ENCODE measurements at regions not wholly inside any gene's neighbourhood (a gene's known extent, or its start where the extent isn't known, plus 50 kb on each side); places are given as distances from the start of the nearest gene placed in this dataset.
"Not testable (repeated sequence)": the region's sequence is repeated elsewhere in the genome, so short reads cannot be mapped to it uniquely, and the experiment has no call there.

DNA sequence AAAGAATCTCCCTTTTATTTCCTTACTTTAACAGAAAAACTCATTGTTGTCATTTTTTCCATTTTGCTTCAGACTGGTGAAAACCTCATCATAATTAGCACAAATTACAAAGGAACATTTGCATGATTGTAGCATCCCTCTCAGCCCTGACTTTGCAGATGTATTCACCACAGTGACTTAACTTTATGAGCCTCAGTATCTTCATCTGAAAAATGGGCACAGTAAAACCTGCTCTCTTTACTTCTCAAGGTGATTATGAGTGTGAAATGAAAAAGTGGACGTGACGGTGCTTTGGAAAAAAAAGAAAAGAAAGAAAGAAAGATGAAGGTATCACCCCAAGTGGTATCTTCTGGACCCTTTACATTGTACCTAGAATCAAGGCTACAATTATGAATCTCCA, 193.4 kb upstream of the TOX3 start:
- CTCF ChIA-PET (ENCODE audit: partially characterized antibody): no interaction called here
- POLR2A ChIA-PET (ENCODE audit: partially characterized antibody): no interaction called here

DNA sequence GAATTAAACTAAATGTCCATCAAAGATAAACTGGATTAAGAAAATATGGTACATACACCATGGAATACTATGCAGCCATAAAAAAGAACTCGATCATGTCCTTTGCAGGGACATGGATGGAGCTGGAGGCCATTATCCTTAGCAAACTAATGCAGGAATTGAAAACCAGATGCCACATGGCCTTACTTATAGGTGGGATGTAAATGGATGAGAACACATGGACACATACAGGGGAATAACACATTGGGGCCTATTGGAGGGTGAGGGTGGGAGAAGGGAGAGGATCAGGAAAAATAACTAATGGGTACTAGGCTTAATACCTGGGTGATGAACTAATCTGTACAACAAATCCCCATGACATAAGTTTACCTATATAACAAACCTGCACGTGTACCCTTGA, 192.0 kb upstream of the TOX3 start:
- H3K9me3 ChIP-seq (ENCODE audit: control insufficient read depth in 1 of 2, low read length in 2 of 2); H3K4me1 Mint-ChIP-seq; H3K27me3 Mint-ChIP-seq; DNase-seq; H3K36me3 Mint-ChIP-seq; H3K4me3 Mint-ChIP-seq; H3K9me3 Mint-ChIP-seq; H3K4me1 ChIP-seq (ENCODE audit: insufficient read depth, low read length); H3K27me3 ChIP-seq (ENCODE audit: insufficient read depth, low read length); H3K4me3 ChIP-seq (ENCODE audit: low read length in 2 of 2); POLR2A ChIA-PET (ENCODE audit: partially characterized antibody); H3K27ac ChIP-seq (ENCODE audit: low read depth, low read length); intact Hi-C loops (cut with micrococcal nuclease); H3K36me3 ChIP-seq (ENCODE audit: insufficient read depth, low read length); CTCF ChIA-PET (ENCODE audit: partially characterized antibody): not testable (repeated sequence)
- peak overlapping the region in 1 of 7 donors; percentile 40 for H3K27ac Mint-ChIP-seq

More for the DNA sequence above, 193.4 kb upstream of the TOX3 start:
- H3K27ac Mint-ChIP-seq: no peak overlapping the region
- no peak overlapping the region for H3K27ac ChIP-seq (ENCODE audit: low read depth, low read length)
- no peaks in the 10 kb centered on the region for H3K36me3 ChIP-seq (ENCODE audit: insufficient read depth, low read length)
- H3K27me3 ChIP-seq (ENCODE audit: insufficient read depth, low read length): no peaks in the 10 kb centered on the region
- peaks cover 0 to 4% of the 10 kb centered on the region in 2 donors for H3K9me3 ChIP-seq (ENCODE audit: control insufficient read depth in 1 of 2, low read length in 2 of 2)
- peaks cover 0 to 1% (median 0%) of the 10 kb centered on the region in 4 donors for H3K4me1 Mint-ChIP-seq
- no peak overlapping the region for H3K4me3 ChIP-seq (ENCODE audit: low read length in 2 of 2)
- H3K4me1 ChIP-seq (ENCODE audit: insufficient read depth, low read length): no peaks in the 10 kb centered on the region
- H3K27me3 Mint-ChIP-seq: peaks cover 0 to 4% of the 10 kb centered on the region in 2 donors
- intact Hi-C loops (cut with micrococcal nuclease): no loop called here
- H3K36me3 Mint-ChIP-seq: no peaks in the 10 kb centered on the region
- peaks cover 0 to 9% (median 4%) of the 10 kb centered on the region in 8 donors for H3K9me3 Mint-ChIP-seq
- DNase-seq: no peak
- no peak overlapping the region for H3K4me3 Mint-ChIP-seq

DNA sequence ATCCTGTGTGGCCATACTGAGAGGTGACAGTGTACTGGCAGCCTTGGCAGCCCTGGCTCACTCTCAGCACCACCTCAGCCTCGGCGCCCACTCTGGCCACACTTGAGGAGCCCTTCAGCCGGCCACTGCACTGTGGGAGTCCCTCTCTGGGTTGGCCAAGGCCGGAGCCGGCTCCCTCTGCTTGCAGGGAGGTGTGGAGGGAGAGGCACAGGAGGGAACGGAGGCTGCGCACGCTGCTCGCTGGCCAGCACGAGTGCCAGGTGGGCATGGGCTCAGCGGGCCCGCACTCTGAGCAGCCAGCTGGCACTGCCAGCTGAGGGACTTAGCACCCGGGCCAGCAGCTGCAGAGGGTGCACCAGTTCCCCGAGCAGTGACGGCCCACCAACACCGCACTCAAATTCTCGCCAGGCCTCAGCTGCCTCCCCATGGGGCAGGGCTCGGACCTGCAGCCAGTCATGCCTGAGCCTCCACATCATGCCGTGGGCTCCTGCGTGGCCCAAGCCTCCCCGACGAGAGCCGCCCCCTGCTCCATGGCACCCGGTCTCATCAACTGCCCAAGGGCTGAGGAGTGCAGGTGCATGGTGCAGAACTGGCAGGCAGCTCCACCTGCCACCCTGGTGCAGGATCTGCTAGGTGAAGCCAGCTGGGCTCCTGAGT, 184.4 kb upstream of the TOX3 start:
- ChIA-PET POLR2A (ENCODE audit: partially characterized antibody) (no interaction called here), CTCF (ENCODE audit: partially characterized antibody) (no interaction called here)
- Mint-ChIP-seq H3K9me3 (peaks cover 0 to 18% (median 5%) of the 10 kb centered on the region in 8 donors), H3K36me3 (no peaks in the 10 kb centered on the region), H3K4me3 (no peak overlapping the region), H3K27ac (no peak overlapping the region), H3K4me1 (no peaks in the 10 kb centered on the region), H3K27me3 (no peaks in the 10 kb centered on the region)
- H3K27ac ChIP-seq (ENCODE audit: low read depth, low read length): no peak overlapping the region
- no peaks in the 10 kb centered on the region for H3K36me3 ChIP-seq (ENCODE audit: insufficient read depth, low read length)
- H3K4me1 ChIP-seq (ENCODE audit: insufficient read depth, low read length): no peaks in the 10 kb centered on the region
- peaks cover 0 to 7% of the 10 kb centered on the region in 2 donors for H3K9me3 ChIP-seq (ENCODE audit: control insufficient read depth in 1 of 2, low read length in 2 of 2)
- intact Hi-C loops (cut with micrococcal nuclease): no loop called here
- H3K27me3 ChIP-seq (ENCODE audit: insufficient read depth, low read length): no peaks in the 10 kb centered on the region
- no peak for DNase-seq
- no peak overlapping the region for H3K4me3 ChIP-seq (ENCODE audit: low read length in 2 of 2)

DNA sequence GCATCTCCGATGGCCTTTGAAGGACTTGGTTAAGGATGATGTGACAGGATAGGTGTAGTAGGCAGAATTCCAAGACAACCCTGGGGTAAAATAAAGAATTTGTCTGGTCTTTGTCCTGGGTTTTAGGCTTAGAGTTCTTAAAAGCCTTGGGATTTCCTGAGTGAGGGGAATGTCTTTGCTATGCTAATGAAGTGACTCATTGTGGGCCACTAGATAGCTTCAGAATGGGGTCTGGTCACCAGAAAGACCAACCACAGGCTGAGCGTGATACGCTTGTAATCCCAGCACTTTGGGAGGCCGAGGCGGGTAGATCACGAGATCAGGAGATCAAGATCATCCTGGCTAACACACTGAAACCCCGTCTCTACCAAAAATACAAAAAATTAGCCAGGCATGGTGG, 182.8 kb upstream of the TOX3 start:
- intact Hi-C loops (cut with micrococcal nuclease): no loop called here
- CTCF ChIA-PET (ENCODE audit: partially characterized antibody): no interaction called here
- no peaks in the 10 kb centered on the region for H3K36me3 ChIP-seq (ENCODE audit: insufficient read depth, low read length)
- H3K27ac ChIP-seq (ENCODE audit: low read depth, low read length): no peak overlapping the region
- H3K27ac Mint-ChIP-seq: no peak overlapping the region
- no peak overlapping the region for H3K4me3 ChIP-seq (ENCODE audit: low read length in 2 of 2)
- H3K4me1 ChIP-seq (ENCODE audit: insufficient read depth, low read length): no peaks in the 10 kb centered on the region
- H3K4me1 Mint-ChIP-seq: no peaks in the 10 kb centered on the region
- POLR2A ChIA-PET (ENCODE audit: partially characterized antibody): no interaction called here
- no peak for DNase-seq
- no peak overlapping the region for H3K4me3 Mint-ChIP-seq
- H3K27me3 ChIP-seq (ENCODE audit: insufficient read depth, low read length): no peaks in the 10 kb centered on the region
- H3K9me3 Mint-ChIP-seq: peaks cover 0 to 13% (median 5%) of the 10 kb centered on the region in 8 donors
- no peaks in the 10 kb centered on the region for H3K9me3 ChIP-seq (ENCODE audit: control insufficient read depth in 1 of 2, low read length in 2 of 2)
- no peaks in the 10 kb centered on the region for H3K36me3 Mint-ChIP-seq
- no peaks in the 10 kb centered on the region for H3K27me3 Mint-ChIP-seq

DNA sequence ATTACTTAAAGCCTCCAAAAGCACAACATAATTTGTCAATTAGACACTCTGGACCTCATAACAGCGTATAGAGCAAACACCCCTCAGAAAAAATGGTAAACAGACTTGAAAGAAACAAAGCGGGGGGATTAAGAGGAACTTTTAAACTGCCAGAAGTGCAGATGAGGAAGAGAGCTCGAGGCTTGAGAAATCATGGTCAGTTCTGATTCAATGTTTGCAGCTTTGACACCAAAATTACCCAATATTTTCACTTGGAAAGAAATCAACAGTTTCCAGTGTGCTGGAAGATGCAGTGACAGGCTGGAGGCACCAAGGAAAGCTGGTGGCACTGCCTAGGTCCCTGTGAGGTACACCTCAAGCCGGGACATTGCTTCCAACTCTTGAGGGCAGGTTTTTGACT, 180.9 kb upstream of the TOX3 start:
- no peak for DNase-seq
- POLR2A ChIA-PET (ENCODE audit: partially characterized antibody): no interaction called here

DNA sequence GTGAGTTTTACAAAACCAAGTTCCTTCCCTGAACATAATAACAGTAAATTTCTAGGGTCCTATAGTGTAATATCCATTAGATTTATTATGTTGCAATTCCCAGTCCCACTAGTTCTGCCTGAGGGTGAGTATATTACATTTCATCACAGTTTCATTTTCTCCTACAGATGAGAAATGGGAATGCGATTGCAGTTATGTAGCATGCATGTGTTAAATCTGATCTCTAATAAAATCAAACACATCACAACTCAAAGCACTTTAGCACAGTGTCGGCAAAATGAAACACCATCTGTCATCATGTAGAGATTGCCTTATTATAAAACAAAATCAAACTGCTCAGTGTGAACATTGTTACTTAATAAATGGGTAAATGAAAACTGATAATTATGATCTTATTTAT, 180.5 kb upstream of the TOX3 start:
- no peak for DNase-seq
- CTCF ChIA-PET (ENCODE audit: partially characterized antibody): no interaction called here
- Mint-ChIP-seq H3K4me3 (no peak overlapping the region), H3K36me3 (no peaks in the 10 kb centered on the region), H3K4me1 (no peaks in the 10 kb centered on the region), H3K9me3 (peaks cover 0 to 10% (median 4%) of the 10 kb centered on the region in 8 donors), H3K27ac (no peak overlapping the region), H3K27me3 (no peaks in the 10 kb centered on the region)
- Histone ChIP-seq H3K27ac (ENCODE audit: low read depth, low read length) (no peak overlapping the region), H3K9me3 (ENCODE audit: control insufficient read depth in 1 of 2, low read length in 2 of 2) (no peaks in the 10 kb centered on the region), H3K4me1 (ENCODE audit: insufficient read depth, low read length) (no peaks in the 10 kb centered on the region), H3K27me3 (ENCODE audit: insufficient read depth, low read length) (no peaks in the 10 kb centered on the region), H3K4me3 (ENCODE audit: low read length in 2 of 2) (no peak overlapping the region), H3K36me3 (ENCODE audit: insufficient read depth, low read length) (no peaks in the 10 kb centered on the region)
- POLR2A ChIA-PET (ENCODE audit: partially characterized antibody): no interaction called here
- intact Hi-C loops (cut with micrococcal nuclease): no loop called here

More for the DNA sequence above, 180.9 kb upstream of the TOX3 start:
- Mint-ChIP-seq H3K27me3 (no peaks in the 10 kb centered on the region), H3K4me3 (no peak overlapping the region), H3K9me3 (peaks cover 0 to 13% (median 5%) of the 10 kb centered on the region in 8 donors), H3K27ac (no peak overlapping the region), H3K4me1 (no peaks in the 10 kb centered on the region), H3K36me3 (no peaks in the 10 kb centered on the region)
- no peak overlapping the region for H3K4me3 ChIP-seq (ENCODE audit: low read length in 2 of 2)
- no peaks in the 10 kb centered on the region for H3K4me1 ChIP-seq (ENCODE audit: insufficient read depth, low read length)
- no peaks in the 10 kb centered on the region for H3K36me3 ChIP-seq (ENCODE audit: insufficient read depth, low read length)
- intact Hi-C loops (cut with micrococcal nuclease): no loop called here
- H3K27ac ChIP-seq (ENCODE audit: low read depth, low read length): no peak overlapping the region
- CTCF ChIA-PET (ENCODE audit: partially characterized antibody): no interaction called here
- H3K9me3 ChIP-seq (ENCODE audit: control insufficient read depth in 1 of 2, low read length in 2 of 2): no peaks in the 10 kb centered on the region
- no peaks in the 10 kb centered on the region for H3K27me3 ChIP-seq (ENCODE audit: insufficient read depth, low read length)

DNA sequence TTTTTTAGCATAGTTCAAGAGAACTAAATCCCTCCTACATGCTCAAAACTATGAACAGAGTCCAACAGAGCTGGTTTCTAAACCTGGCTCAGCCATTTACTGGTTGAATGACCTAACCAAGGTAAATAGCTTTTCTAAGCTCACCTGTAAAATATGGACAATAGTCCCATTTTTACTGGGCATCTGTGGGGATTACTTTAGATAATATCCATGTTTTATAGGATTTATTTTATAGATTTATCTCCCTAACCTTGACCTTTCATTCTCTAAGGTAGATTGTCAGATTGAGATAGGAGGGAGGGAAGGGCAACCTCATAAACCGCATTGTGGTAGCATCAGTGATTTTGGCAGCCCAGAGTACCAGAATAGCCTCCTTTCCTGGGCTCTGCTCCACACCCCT, 178.5 kb upstream of the TOX3 start:
- Histone ChIP-seq H3K4me1 (ENCODE audit: insufficient read depth, low read length) (no peaks in the 10 kb centered on the region), H3K27me3 (ENCODE audit: insufficient read depth, low read length) (no peaks in the 10 kb centered on the region), H3K9me3 (ENCODE audit: control insufficient read depth in 1 of 2, low read length in 2 of 2) (no peaks in the 10 kb centered on the region), H3K36me3 (ENCODE audit: insufficient read depth, low read length) (no peaks in the 10 kb centered on the region), H3K27ac (ENCODE audit: low read depth, low read length) (no peak overlapping the region), H3K4me3 (ENCODE audit: low read length in 2 of 2) (no peak overlapping the region)
- intact Hi-C loops (cut with micrococcal nuclease): no loop called here
- CTCF ChIA-PET (ENCODE audit: partially characterized antibody): no interaction called here
- peaks cover 0 to 11% (median 6%) of the 10 kb centered on the region in 8 donors for H3K9me3 Mint-ChIP-seq
- no peak overlapping the region for H3K4me3 Mint-ChIP-seq
- no peaks in the 10 kb centered on the region for H3K4me1 Mint-ChIP-seq
- no peaks in the 10 kb centered on the region for H3K27me3 Mint-ChIP-seq
- DNase-seq: no peak
- POLR2A ChIA-PET (ENCODE audit: partially characterized antibody): no interaction called here
- H3K27ac Mint-ChIP-seq: no peak overlapping the region
- no peaks in the 10 kb centered on the region for H3K36me3 Mint-ChIP-seq

DNA sequence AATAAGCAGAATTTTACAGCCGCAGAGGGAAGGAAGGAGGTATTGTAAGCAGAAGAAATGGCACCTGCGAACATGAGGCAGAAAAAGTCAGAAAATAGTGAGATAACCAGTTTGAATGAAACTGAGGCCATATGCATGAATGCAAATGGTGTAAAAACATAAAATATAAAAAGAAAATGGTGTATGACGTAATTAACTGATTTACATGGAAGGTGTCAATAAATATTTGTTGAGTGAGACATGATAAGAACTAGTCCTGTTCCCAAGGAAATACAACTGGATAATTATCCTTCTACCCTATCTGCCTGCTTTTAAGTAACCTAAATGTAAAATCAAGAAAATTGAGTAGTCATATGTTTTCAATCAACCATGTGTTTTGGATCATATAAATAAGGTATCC, 178.1 kb upstream of the TOX3 start:
- Histone ChIP-seq H3K4me3 (ENCODE audit: low read length in 2 of 2) (no peak overlapping the region), H3K36me3 (ENCODE audit: insufficient read depth, low read length) (no peaks in the 10 kb centered on the region), H3K4me1 (ENCODE audit: insufficient read depth, low read length) (no peaks in the 10 kb centered on the region), H3K27me3 (ENCODE audit: insufficient read depth, low read length) (no peaks in the 10 kb centered on the region), H3K9me3 (ENCODE audit: control insufficient read depth in 1 of 2, low read length in 2 of 2) (no peaks in the 10 kb centered on the region), H3K27ac (ENCODE audit: low read depth, low read length) (no peak overlapping the region)
- intact Hi-C loops (cut with micrococcal nuclease): no loop called here
- H3K4me3 Mint-ChIP-seq: no peak overlapping the region
- no peaks in the 10 kb centered on the region for H3K36me3 Mint-ChIP-seq
- ChIA-PET POLR2A (ENCODE audit: partially characterized antibody) (no interaction called here), CTCF (ENCODE audit: partially characterized antibody) (no interaction called here)
- no peaks in the 10 kb centered on the region for H3K27me3 Mint-ChIP-seq
- peaks cover 0 to 11% (median 6%) of the 10 kb centered on the region in 8 donors for H3K9me3 Mint-ChIP-seq
- no peaks in the 10 kb centered on the region for H3K4me1 Mint-ChIP-seq
- H3K27ac Mint-ChIP-seq: no peak overlapping the region
- no peak for DNase-seq
